ENCODE measurements at regions not wholly inside any gene's neighbourhood (a gene's known extent, or its start where the extent isn't known, plus 50 kb on each side); places are given as distances from the start of the nearest gene placed in this dataset.

DNA sequence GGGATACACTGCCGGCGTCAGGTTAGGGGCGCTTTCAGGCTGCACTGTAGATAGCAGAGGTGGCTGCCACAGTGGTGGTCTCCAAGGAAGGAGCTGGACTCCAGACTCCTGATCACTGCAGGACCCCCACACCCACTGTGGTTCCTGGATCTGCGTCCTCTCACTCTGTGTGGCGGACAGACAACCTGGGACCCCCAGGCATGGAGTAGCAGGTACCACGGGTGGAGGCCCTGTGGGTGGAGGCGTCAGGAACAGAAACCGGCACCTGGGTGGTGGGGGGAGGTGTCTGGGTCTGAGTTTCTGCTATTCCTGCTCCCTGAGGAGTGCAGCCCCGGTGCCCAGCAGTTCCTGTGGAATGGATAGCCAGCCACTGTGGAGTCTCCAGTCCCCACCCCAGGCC is 75.1 kb upstream of the PCAT7 start:
- TF ChIP-seq MYC (IDR thresholded peaks at IDR 0.05; ENCODE audit: borderline replicate concordance, low read length) (no peak), REST (IDR thresholded peaks at IDR 0.05) (no peak), SREBF2 (IDR thresholded peaks at IDR 0.05) (no peak), CTCF (IDR thresholded peaks at IDR 0.05) (no peak), RCOR1 (IDR thresholded peaks at IDR 0.05; ENCODE audit: low read depth, low read length) (no peak), EHMT2 (IDR thresholded peaks at IDR 0.05; ENCODE audit: low read depth) (no peak), RAD21 (conservative IDR thresholded peaks at IDR 0.05 in 1 of 2, IDR thresholded peaks at IDR 0.05 in 1 of 2) (no peak), FOSL2 (IDR thresholded peaks at IDR 0.05) (no peak), FOSL2 (CRISPR knock-in tag; IDR thresholded peaks at IDR 0.05) (no peak), NFE2L2 (conservative IDR thresholded peaks at IDR 0.05; ENCODE audit: low read length) (no peak), POLR2A (IDR thresholded peaks at IDR 0.05; ENCODE audit: low read length) (no peak), CHD4 (IDR thresholded peaks at IDR 0.05; ENCODE audit: borderline replicate concordance) (no peak), HDAC2 (IDR thresholded peaks at IDR 0.05) (no peak)
- TF ChIP-seq, protein P1, sequence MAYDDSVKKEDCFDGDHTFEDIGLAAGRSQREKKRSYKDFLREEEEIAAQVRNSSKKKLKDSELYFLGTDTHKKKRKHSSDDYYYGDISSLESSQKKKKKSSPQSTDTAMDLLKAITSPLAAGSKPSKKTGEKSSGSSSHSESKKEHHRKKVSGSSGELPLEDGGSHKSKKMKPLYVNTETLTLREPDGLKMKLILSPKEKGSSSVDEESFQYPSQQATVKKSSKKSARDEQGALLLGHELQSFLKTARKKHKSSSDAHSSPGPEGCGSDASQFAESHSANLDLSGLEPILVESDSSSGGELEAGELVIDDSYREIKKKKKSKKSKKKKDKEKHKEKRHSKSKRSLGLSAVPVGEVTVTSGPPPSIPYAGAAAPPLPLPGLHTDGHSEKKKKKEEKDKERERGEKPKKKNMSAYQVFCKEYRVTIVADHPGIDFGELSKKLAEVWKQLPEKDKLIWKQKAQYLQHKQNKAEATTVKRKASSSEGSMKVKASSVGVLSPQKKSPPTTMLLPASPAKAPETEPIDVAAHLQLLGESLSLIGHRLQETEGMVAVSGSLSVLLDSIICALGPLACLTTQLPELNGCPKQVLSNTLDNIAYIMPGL (CRISPR knock-in tag; IDR thresholded peaks at IDR 0.05; ENCODE audit: borderline replicate concordance) = no peak

Measured in A549 (cell line).